ENCODE measurements at regions not wholly inside any gene's neighbourhood (a gene's known extent, or its start where the extent isn't known, plus 50 kb on each side); places are given as distances from the start of the nearest gene placed in this dataset.
A peak's percentile ranks its signal among the peaks of the same experiment; 100 is the strongest.
"Not testable (repeated sequence)": the region's sequence is repeated elsewhere in the genome, so short reads cannot be mapped to it uniquely, and the experiment has no call there.

GRCh38 chr3:190941694-190942260 lies 79.3 kb upstream of the GMNC start:
- H3K4me3 Mint-ChIP-seq, result 0 out of 5 replicates have a peak overlapping the region, but pooled peaks of 1 of the 2 experiments have one; percentile 28
- no peaks in the 10 kb centered on the region for H3K4me1 ChIP-seq (ENCODE audit: insufficient read depth, low read length)
- TF ChIP-seq CTCF (conservative IDR thresholded peaks at IDR 0.05), result no peak
- no peak overlapping the region for H2BK12ac ChIP-seq (ENCODE audit: insufficient read length, low read depth, low read length)
- H3K56ac ChIP-seq (ENCODE audit: insufficient read length, low read depth, low read length), result no peak overlapping the region
- H3K27me3 ChIP-seq (ENCODE audit: insufficient read depth, low read length), result no peaks in the 10 kb centered on the region
- H2BK5ac ChIP-seq (ENCODE audit: insufficient read length, low read length), result no peak overlapping the region
- H2AFZ ChIP-seq (ENCODE audit: low read length), result no peak overlapping the region
- no peaks in the 10 kb centered on the region for H3K9me3 ChIP-seq (ENCODE audit: control insufficient read depth, low read depth, low read length)
- no peak overlapping the region for H4K5ac ChIP-seq (ENCODE audit: insufficient read length, low read depth, low read length)
- no peak overlapping the region for H3K4me2 ChIP-seq (ENCODE audit: insufficient read depth, insufficient read length, low read length)
- DNase-seq, result peak; percentile 34
- no peaks in the 10 kb centered on the region for H3K27me3 Mint-ChIP-seq (ENCODE audit: low read depth)
- H3K14ac ChIP-seq (ENCODE audit: insufficient read depth, low read length), result no peak overlapping the region
- no CpG with 5 or more reads among the region's 5 CpGs for WGBS (ENCODE audit: extremely low coverage, insufficient read length, low lambda C conversion rate)
- no peak overlapping the region for H2BK15ac ChIP-seq (ENCODE audit: low read depth, low read length)
- no peak overlapping the region for H3T11ph ChIP-seq (ENCODE audit: low read length)
- no peaks in the 10 kb centered on the region for H3K36me3 Mint-ChIP-seq (ENCODE audit: insufficient read depth in 1 of 3, low read depth in 3 of 3)
- no peak overlapping the region for H3K23ac ChIP-seq (ENCODE audit: insufficient read length, low read depth, low read length)
- H3K23me2 ChIP-seq (ENCODE audit: insufficient read length, low read depth, low read length, poor library complexity, severe bottlenecking), result no peaks in the 10 kb centered on the region
- no peaks in the 10 kb centered on the region for H3K79me1 ChIP-seq (ENCODE audit: insufficient read depth, low read depth, low read length, poor library complexity, severe bottlenecking)
- H3K79me2 ChIP-seq (ENCODE audit: insufficient read depth, low read length), result no peaks in the 10 kb centered on the region
- H4K91ac ChIP-seq (ENCODE audit: insufficient read length, low read depth, low read length), result no peak overlapping the region
- no peak overlapping the region for H3K27ac ChIP-seq (ENCODE audit: insufficient read length, low read depth, low read length)
- no peak overlapping the region for H2AK5ac ChIP-seq (ENCODE audit: insufficient read length, low read length)
- peaks cover 4 to 7% of the 10 kb centered on the region in 2 experiments for H3K4me1 Mint-ChIP-seq
- H3K27ac Mint-ChIP-seq, result peak overlapping the region in 1 of 3 experiments; percentile 76; a peak in 3 of 7 replicates
- no peak overlapping the region for H3K4ac ChIP-seq (ENCODE audit: low read depth, low read length)
- H4K8ac ChIP-seq (replicated peaks; ENCODE audit: insufficient read length, low read depth, low read length), result no peak overlapping the region
- no peaks in the 10 kb centered on the region for H4K20me1 ChIP-seq (ENCODE audit: control insufficient read depth, insufficient read depth, insufficient read length)
- H3K9ac ChIP-seq (ENCODE audit: extremely low read depth, insufficient read length, low read length), result no peak overlapping the region
- H3K18ac ChIP-seq (ENCODE audit: insufficient read length, low read depth, low read length), result no peak overlapping the region
- no peaks in the 10 kb centered on the region; a peak in 1 of 5 replicates for H3K9me3 Mint-ChIP-seq
- no peak overlapping the region for H2BK120ac ChIP-seq (ENCODE audit: low read depth, low read length, poor library complexity, severe bottlenecking)
- no peak overlapping the region for H2BK20ac ChIP-seq (ENCODE audit: low read depth, low read length, poor library complexity, severe bottlenecking)

GRCh38 chr3:190934616-190935015 lies 72.1 kb upstream of the GMNC start:
- not testable (repeated sequence) for H3K9ac ChIP-seq (ENCODE audit: extremely low read depth, insufficient read length, low read length); H2AK5ac ChIP-seq (ENCODE audit: insufficient read length, low read length); H3K9me3 ChIP-seq (ENCODE audit: control insufficient read depth, low read depth, low read length); H3K14ac ChIP-seq (ENCODE audit: insufficient read depth, low read length); H3K4me1 ChIP-seq (ENCODE audit: insufficient read depth, low read length); H2AFZ ChIP-seq (ENCODE audit: low read length); H3K4me1 Mint-ChIP-seq; H3K27ac Mint-ChIP-seq; H3K9me3 Mint-ChIP-seq; H2BK12ac ChIP-seq (ENCODE audit: insufficient read length, low read depth, low read length); H3K79me1 ChIP-seq (ENCODE audit: insufficient read depth, low read depth, low read length, poor library complexity, severe bottlenecking); H3T11ph ChIP-seq (ENCODE audit: low read length); H3K4me2 ChIP-seq (ENCODE audit: insufficient read depth, insufficient read length, low read length); H3K4ac ChIP-seq (ENCODE audit: low read depth, low read length); H3K23me2 ChIP-seq (ENCODE audit: insufficient read length, low read depth, low read length, poor library complexity, severe bottlenecking); H2BK15ac ChIP-seq (ENCODE audit: low read depth, low read length); H4K91ac ChIP-seq (ENCODE audit: insufficient read length, low read depth, low read length); H4K5ac ChIP-seq (ENCODE audit: insufficient read length, low read depth, low read length); H3K79me2 ChIP-seq (ENCODE audit: insufficient read depth, low read length); H3K36me3 Mint-ChIP-seq (ENCODE audit: insufficient read depth in 1 of 3, low read depth in 3 of 3); H3K27ac ChIP-seq (ENCODE audit: insufficient read length, low read depth, low read length); H3K27me3 Mint-ChIP-seq (ENCODE audit: low read depth); H3K18ac ChIP-seq (ENCODE audit: insufficient read length, low read depth, low read length); H3K23ac ChIP-seq (ENCODE audit: insufficient read length, low read depth, low read length); H3K27me3 ChIP-seq (ENCODE audit: insufficient read depth, low read length); H2BK5ac ChIP-seq (ENCODE audit: insufficient read length, low read length); H2BK120ac ChIP-seq (ENCODE audit: low read depth, low read length, poor library complexity, severe bottlenecking); H4K20me1 ChIP-seq (ENCODE audit: control insufficient read depth, insufficient read depth, insufficient read length); H4K8ac ChIP-seq (replicated peaks; ENCODE audit: insufficient read length, low read depth, low read length); H2BK20ac ChIP-seq (ENCODE audit: low read depth, low read length, poor library complexity, severe bottlenecking); H3K56ac ChIP-seq (ENCODE audit: insufficient read length, low read depth, low read length)
- no CpG with 5 or more reads among the region's 9 CpGs for WGBS (ENCODE audit: extremely low coverage, insufficient read length, low lambda C conversion rate)
- H3K4me3 Mint-ChIP-seq, result peak overlapping the region in 1 of 2 experiments; percentile 53; a peak in 3 of 5 replicates
- peak; percentile 61 for DNase-seq

Measured in H9 (cell line).